Calu3 (cell line): ENCODE measurements at regions not wholly inside any gene's neighbourhood (a gene's known extent, or its start where the extent isn't known, plus 50 kb on each side); places are given as distances from the start of the nearest gene placed in this dataset.
"Not testable (repeated sequence)": the region's sequence is repeated elsewhere in the genome, so short reads cannot be mapped to it uniquely, and the experiment has no call there.

ENCODE experiments used
- BruUV-seq: library from RNA; stranded (reverse); fragments of 400-500 nt; replicated peaks from 2 replicates; lab custom pipeline; 2021; lab: Mats Ljungman, UMichigan
- CTCF ChIA-PET: fragments of 300-600 bp; sonication (Branson Sonifier 250); formaldehyde crosslinking; loops from one replicate; lab custom pipeline; 2022; ENCODE audit warnings: antibody characterized with exemption; lab: Charles Lee
- DNase-seq: peaks from one replicate; pipeline ENCODE4 v3.0.0; 2022
- H3K27ac Mint-ChIP-seq: one replicate; pipeline ENCODE4 v1.8.0; 2022; ENCODE audit warnings: mixed read lengths; ENCODE audit not compliant: unreplicated experiment
- H3K27me3 Mint-ChIP-seq: one replicate; pipeline ENCODE4 v1.8.0; 2022; ENCODE audit warnings: mixed read lengths; ENCODE audit not compliant: unreplicated experiment
- H3K36me3 Mint-ChIP-seq: one replicate; pipeline ENCODE4 v1.8.0; 2022; ENCODE audit warnings: mild to moderate bottlenecking, moderate library complexity, mixed read lengths; ENCODE audit not compliant: insufficient read depth, unreplicated experiment
- H3K4me1 Mint-ChIP-seq: one replicate; pipeline ENCODE4 v1.8.0; 2022; ENCODE audit warnings: mild to moderate bottlenecking, low read depth, mixed read lengths; ENCODE audit not compliant: unreplicated experiment
- H3K4me3 Mint-ChIP-seq: one replicate; pipeline ENCODE4 v1.8.0; 2022; ENCODE audit warnings: mild to moderate bottlenecking, low read depth, moderate library complexity, mixed read lengths; ENCODE audit not compliant: unreplicated experiment
- H3K9me3 Mint-ChIP-seq: one replicate; pipeline ENCODE4 v1.8.0; 2022; ENCODE audit warnings: low read depth, mixed read lengths; ENCODE audit not compliant: unreplicated experiment
- intact Hi-C: fragments of 100-400 bp; cut with micrococcal nuclease; formaldehyde crosslinking; loops from one replicate; pipeline ENCODE4 v1.10.0; 2022; ENCODE audit not compliant: unreplicated experiment
- TF ChIP-seq, protein P1 (sequence below): fragments of 200-600 bp; IDR thresholded peaks from one replicate; pipeline ENCODE4 v1.8.0; 2022; ENCODE audit warnings: antibody characterized with exemption; ENCODE audit not compliant: unreplicated experiment

DNA sequence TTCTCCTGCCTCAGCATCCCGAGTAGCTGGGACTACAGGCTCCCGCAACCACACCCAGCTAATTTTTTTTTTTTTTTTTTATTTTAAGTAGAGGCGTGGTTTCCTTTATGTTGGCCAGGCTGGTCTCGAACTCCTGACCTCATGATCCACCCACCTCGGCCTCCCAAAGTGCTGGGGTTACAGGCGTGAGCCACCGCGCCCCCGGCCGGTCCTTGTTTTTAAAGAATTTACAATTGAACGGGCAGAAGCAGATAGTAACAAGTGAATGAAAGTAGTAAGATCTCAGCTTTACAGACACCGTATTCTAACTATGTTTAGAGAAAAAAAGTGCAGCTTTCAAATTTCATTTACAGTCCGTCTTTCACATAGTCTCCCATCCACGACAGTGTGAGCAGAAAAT is 112.5 kb upstream of the VWC2 start:
- BruUV-seq, result no TSS peak

DNA sequence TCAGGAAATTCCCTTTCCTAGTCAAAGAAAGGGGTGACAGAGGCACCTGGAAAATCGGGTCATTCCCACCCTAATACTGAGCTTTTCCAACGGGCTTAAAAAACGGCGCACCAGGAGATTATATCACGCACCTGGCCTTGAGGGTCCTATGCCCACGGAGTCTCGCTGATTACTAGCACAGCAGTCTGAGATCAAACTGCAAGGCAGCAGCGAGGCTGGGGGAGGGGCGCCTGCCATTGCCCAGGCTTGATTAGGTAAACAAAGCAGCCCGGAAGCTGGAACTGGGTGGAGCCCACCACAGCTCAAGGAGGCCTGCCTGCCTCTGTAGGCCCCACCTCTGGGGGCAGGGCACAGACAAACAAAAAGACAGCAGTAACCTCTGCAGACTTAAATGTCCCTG is 107.5 kb upstream of the VWC2 start:
- BruUV-seq, H3K27ac Mint-ChIP-seq, H3K4me3 Mint-ChIP-seq, intact Hi-C loops, CTCF ChIA-PET, H3K27me3 Mint-ChIP-seq, H3K4me1 Mint-ChIP-seq, DNase-seq, H3K36me3 Mint-ChIP-seq: not testable (repeated sequence)
- peaks cover 15% of the 10 kb centered on the region for H3K9me3 Mint-ChIP-seq

More for the DNA sequence above, 112.5 kb upstream of the VWC2 start:
- H3K4me3 Mint-ChIP-seq, result no peak overlapping the region
- H3K4me1 Mint-ChIP-seq, result no peaks in the 10 kb centered on the region
- CTCF ChIA-PET, result no interaction called here
- peaks cover 11% of the 10 kb centered on the region for H3K9me3 Mint-ChIP-seq
- H3K27ac Mint-ChIP-seq, result no peak overlapping the region
- DNase-seq, result no peak
- intact Hi-C loops, result no loop called here
- TF ChIP-seq, protein P1, sequence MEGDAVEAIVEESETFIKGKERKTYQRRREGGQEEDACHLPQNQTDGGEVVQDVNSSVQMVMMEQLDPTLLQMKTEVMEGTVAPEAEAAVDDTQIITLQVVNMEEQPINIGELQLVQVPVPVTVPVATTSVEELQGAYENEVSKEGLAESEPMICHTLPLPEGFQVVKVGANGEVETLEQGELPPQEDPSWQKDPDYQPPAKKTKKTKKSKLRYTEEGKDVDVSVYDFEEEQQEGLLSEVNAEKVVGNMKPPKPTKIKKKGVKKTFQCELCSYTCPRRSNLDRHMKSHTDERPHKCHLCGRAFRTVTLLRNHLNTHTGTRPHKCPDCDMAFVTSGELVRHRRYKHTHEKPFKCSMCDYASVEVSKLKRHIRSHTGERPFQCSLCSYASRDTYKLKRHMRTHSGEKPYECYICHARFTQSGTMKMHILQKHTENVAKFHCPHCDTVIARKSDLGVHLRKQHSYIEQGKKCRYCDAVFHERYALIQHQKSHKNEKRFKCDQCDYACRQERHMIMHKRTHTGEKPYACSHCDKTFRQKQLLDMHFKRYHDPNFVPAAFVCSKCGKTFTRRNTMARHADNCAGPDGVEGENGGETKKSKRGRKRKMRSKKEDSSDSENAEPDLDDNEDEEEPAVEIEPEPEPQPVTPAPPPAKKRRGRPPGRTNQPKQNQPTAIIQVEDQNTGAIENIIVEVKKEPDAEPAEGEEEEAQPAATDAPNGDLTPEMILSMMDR, result no peak
- H3K36me3 Mint-ChIP-seq, result no peaks in the 10 kb centered on the region
- no peaks in the 10 kb centered on the region for H3K27me3 Mint-ChIP-seq

DNA sequence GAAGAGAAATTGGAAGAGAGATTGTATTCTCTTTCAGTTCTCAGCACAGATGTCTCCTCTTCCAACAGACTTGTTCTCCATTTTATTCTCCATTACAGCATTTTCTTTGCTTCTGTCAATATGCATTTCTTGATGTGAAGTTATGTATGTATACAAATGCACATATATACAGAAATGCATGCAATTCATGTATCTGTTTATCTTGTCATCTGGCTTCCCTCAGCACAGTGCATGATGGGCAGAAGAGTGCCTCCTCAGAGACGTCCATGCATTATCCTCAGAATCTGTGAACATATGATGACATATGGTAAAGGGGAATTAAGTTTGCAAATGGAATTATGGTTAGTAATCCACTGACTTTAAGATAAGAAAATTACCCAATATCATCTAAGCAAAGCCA is 106.7 kb upstream of the VWC2 start:
- Mint-ChIP-seq H3K4me3 (no peak overlapping the region), H3K27me3 (no peaks in the 10 kb centered on the region), H3K27ac (no peak overlapping the region), H3K4me1 (no peaks in the 10 kb centered on the region), H3K9me3 (peaks cover 16% of the 10 kb centered on the region), H3K36me3 (no peaks in the 10 kb centered on the region)
- CTCF ChIA-PET, result no interaction called here
- intact Hi-C loops, result no loop called here
- TF ChIP-seq, protein P1, result no peak
- no TSS peak for BruUV-seq
- no peak for DNase-seq

DNA sequence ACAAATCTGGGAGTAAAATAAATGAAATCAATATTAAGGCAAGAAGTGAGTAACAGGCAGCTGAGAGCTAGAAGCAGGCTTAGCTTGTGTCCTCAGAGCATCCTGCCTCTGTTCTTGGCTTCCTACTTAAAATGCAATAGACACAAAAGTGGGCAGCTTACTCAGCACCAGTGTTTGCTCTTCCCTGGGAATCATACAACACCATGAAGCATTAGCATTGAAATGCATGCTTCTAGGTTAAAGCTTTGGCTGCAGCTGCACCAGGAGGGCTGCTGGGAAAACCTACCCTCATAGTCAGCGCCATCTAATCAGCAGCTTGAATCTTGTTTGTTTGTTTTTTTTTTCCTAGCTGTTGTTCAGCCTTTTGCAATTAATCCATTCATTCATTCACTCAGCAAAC is 104.2 kb upstream of the VWC2 start:
- no peaks in the 10 kb centered on the region for H3K36me3 Mint-ChIP-seq
- TF ChIP-seq, protein P1, result no peak
- CTCF ChIA-PET, result no interaction called here
- intact Hi-C loops, result no loop called here
- peaks cover 13% of the 10 kb centered on the region for H3K9me3 Mint-ChIP-seq
- DNase-seq, result no peak
- H3K4me1 Mint-ChIP-seq, result no peaks in the 10 kb centered on the region
- H3K4me3 Mint-ChIP-seq, result no peak overlapping the region
- BruUV-seq, result no TSS peak
- H3K27me3 Mint-ChIP-seq, result no peaks in the 10 kb centered on the region
- no peak overlapping the region for H3K27ac Mint-ChIP-seq

DNA sequence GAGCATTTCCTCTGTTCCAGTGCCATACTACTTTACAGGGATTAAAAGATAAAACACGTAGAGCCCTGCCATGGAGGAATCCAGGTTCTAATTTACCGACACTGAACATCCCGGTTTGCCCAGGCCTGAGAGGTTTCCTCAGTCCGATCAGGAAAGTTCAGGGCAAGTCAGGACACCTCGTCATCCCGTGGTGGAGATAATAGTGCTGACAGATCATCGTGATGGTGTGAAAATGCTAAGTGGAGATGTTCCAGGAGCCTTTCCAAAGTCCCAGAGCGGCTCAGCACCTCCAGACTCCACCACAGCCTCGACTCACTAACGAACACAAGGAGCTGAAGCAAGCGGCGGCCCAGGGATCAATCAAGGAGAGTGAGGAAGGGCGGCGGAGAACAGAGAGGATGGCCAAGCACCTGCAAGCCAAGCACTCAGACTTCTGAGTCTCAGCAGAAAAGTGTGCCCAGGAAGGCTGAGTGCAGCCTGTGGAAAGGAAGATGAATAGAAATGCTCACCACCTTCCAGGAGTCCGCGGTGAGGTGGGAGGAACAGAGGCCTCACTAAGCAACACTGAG is 103.7 kb upstream of the VWC2 start:
- TF ChIP-seq, protein P1, result no peak
- H3K4me1 Mint-ChIP-seq, result no peaks in the 10 kb centered on the region
- no peak overlapping the region for H3K4me3 Mint-ChIP-seq
- H3K27me3 Mint-ChIP-seq, result no peaks in the 10 kb centered on the region
- H3K27ac Mint-ChIP-seq, result no peak overlapping the region
- no peak for DNase-seq
- intact Hi-C loops, result no loop called here
- CTCF ChIA-PET, result no interaction called here
- H3K9me3 Mint-ChIP-seq, result peaks cover 13% of the 10 kb centered on the region
- H3K36me3 Mint-ChIP-seq, result no peaks in the 10 kb centered on the region
- BruUV-seq, result no TSS peak
